OCI-LY3 (cell line): ENCODE measurements at regions not wholly inside any gene's neighbourhood (a gene's known extent, or its start where the extent isn't known, plus 50 kb on each side); places are given as distances from the start of the nearest gene placed in this dataset.

Experiments
- EZH2phosphoT487 ChIP-seq: fragments of 200-600 bp; shearing (Covaris generic); IDR thresholded peaks from 2 replicates; pipeline ENCODE4 v1.6.1; 2018; ENCODE audit warnings: antibody characterized with exemption, mixed run types, low read depth
- TF ChIP-seq, protein P1 (sequence below): fragments of 200-600, 300-600 bp; sonication (generic); IDR thresholded peaks from 2 replicates; pipeline ENCODE4 v1.5.1; 2014; ENCODE audit warnings: antibody characterized with exemption, low read length, low read depth

DNA sequence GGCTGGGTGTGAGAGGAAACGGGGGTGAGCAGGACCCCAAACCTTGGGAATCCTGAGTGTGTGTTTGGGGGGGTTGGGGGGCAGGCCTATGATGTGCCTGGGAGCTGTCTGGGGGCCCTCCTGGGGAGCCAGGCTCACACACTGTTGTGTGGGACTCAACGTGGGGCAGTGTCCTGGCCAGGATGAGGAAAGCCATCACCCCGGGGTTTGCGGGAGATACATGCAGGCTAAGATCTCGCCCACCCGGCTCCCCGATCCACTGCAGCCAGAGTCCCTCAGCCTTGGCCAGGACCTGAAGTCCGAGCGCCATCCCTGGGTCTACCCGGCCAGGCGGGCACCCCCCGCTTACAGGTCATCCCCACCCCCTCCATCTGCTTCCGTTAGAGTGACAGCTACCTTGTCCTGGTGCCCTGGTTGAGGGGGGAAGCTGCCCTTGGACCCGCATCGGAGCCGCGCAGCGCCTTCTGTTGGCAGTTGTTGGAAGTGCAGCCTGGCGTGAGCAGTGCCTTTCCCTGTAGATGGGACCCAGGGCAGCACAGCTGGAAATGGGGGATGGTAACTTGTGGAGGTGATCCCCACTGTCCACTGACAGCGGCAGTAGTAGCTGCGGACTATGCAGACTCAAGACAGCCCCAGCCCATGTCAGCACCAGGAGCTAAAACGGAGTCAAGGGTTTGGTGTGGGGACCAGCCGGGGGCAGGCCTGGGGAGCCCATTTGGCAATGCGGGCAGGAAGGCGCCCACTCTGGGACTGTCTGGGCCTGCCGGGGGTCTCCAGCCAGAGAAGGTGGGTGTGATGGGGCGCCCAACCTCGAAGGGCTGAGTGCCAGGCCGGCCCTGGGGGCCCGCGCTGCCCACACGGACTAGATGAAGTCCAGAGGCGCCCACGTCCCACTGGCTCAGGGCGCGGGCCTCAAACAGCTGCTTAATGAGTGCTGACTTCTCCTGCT, 885.6 kb upstream of the ZNF722 start:
- TF ChIP-seq, protein P1, sequence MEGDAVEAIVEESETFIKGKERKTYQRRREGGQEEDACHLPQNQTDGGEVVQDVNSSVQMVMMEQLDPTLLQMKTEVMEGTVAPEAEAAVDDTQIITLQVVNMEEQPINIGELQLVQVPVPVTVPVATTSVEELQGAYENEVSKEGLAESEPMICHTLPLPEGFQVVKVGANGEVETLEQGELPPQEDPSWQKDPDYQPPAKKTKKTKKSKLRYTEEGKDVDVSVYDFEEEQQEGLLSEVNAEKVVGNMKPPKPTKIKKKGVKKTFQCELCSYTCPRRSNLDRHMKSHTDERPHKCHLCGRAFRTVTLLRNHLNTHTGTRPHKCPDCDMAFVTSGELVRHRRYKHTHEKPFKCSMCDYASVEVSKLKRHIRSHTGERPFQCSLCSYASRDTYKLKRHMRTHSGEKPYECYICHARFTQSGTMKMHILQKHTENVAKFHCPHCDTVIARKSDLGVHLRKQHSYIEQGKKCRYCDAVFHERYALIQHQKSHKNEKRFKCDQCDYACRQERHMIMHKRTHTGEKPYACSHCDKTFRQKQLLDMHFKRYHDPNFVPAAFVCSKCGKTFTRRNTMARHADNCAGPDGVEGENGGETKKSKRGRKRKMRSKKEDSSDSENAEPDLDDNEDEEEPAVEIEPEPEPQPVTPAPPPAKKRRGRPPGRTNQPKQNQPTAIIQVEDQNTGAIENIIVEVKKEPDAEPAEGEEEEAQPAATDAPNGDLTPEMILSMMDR = no peak
- TF ChIP-seq EZH2phosphoT487 = no peak
